Loucy (cell line): ENCODE measurements at regions not wholly inside any gene's neighbourhood (a gene's known extent, or its start where the extent isn't known, plus 50 kb on each side); places are given as distances from the start of the nearest gene placed in this dataset.

ENCODE experiments used
- EZH2phosphoT487 ChIP-seq: fragments of 200-600 bp; IDR thresholded peaks from 2 replicates; pipeline ENCODE4 v1.6.1; 2018; ENCODE audit warnings: antibody characterized with exemption, mild to moderate bottlenecking, moderate library complexity, borderline replicate concordance
- TF ChIP-seq, protein P1 (sequence below): fragments of 200-600 bp; sonication (generic); conservative IDR thresholded peaks from 2 replicates; pipeline ENCODE4 v1.5.1; 2014; ENCODE audit warnings: mild to moderate bottlenecking, antibody characterized with exemption, low read length

DNA sequence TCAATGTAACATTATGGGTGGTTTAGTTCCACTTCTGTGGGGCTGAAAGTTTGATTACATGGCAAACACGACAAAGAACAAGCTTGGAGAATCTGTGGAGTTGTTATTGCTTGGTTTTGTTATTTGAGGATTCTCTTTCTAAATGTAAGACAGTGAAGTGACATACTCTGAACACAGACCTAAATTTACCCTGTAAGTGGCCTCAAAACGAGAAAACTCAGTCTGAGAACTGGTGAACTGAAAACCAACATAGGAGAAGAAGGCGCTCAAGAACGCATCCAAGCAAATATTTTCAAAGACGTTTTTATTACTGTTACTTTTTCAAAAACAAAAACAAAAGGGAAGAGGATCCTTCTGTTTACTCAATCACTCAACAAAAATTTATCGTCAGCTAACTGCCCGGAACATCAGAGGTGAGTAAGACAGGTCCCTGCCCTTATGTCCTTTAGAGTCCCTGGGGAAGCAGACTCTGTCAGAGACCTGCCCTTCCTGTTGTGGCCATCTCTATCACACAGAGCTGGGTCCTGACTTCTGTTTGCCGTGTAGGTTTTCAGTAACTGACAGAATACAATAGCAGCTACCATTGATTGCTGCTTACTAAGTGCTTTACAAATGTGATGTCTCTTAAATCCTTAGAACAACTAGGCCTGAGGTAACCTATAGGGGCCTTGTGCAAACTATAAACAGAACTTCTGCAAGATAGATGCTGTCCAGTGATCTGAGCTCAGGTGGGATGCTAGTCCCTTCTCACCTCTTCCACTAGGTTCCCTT lies 79.3 kb upstream of the C12orf71 start:
- TF ChIP-seq, protein P1, sequence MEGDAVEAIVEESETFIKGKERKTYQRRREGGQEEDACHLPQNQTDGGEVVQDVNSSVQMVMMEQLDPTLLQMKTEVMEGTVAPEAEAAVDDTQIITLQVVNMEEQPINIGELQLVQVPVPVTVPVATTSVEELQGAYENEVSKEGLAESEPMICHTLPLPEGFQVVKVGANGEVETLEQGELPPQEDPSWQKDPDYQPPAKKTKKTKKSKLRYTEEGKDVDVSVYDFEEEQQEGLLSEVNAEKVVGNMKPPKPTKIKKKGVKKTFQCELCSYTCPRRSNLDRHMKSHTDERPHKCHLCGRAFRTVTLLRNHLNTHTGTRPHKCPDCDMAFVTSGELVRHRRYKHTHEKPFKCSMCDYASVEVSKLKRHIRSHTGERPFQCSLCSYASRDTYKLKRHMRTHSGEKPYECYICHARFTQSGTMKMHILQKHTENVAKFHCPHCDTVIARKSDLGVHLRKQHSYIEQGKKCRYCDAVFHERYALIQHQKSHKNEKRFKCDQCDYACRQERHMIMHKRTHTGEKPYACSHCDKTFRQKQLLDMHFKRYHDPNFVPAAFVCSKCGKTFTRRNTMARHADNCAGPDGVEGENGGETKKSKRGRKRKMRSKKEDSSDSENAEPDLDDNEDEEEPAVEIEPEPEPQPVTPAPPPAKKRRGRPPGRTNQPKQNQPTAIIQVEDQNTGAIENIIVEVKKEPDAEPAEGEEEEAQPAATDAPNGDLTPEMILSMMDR = no peak
- no peak for TF ChIP-seq EZH2phosphoT487
